Gastrocnemius medialis (tissue), 4 donors: ENCODE measurements at regions not wholly inside any gene's neighbourhood (a gene's known extent, or its start where the extent isn't known, plus 50 kb on each side); places are given as distances from the start of the nearest gene placed in this dataset.

Experiments
- CTCF ChIP-seq, 5 experiments: fragments of 450-650 bp in 3 of 5; fragments of 200-600 bp in 2 of 5; sonication (generic) in 2 of 5; IDR thresholded peaks in 4 of 5; conservative IDR thresholded peaks in 1 of 5; 1 replicate in 4 of 5; 2 replicates in 1 of 5; pipeline ENCODE4 v1.5.1; 2016 to 2019; ENCODE audit warnings: antibody characterized with exemption in 5 of 5, mild to moderate bottlenecking in 3 of 5, moderate library complexity in 3 of 5
- POLR2A ChIP-seq, 2 donors: fragments of 450-650 bp; IDR thresholded peaks; one replicate each; pipeline ENCODE4 v1.6.1; 2017; ENCODE audit warnings: antibody characterized with exemption in 2 of 2, mild to moderate bottlenecking in 2 of 2, moderate library complexity in 2 of 2

- TF ChIP-seq CTCF (IDR thresholded peaks at IDR 0.05 in 4 of 5, conservative IDR thresholded peaks at IDR 0.05 in 1 of 5) (no peak), POLR2A (IDR thresholded peaks at IDR 0.05) (no peak)
Measured at GRCh38 chr7:54076616-54077015, 465.6 kb upstream of the VSTM2A start.
